ENCODE measurements at regions not wholly inside any gene's neighbourhood (a gene's known extent, or its start where the extent isn't known, plus 50 kb on each side); places are given as distances from the start of the nearest gene placed in this dataset.

DNA sequence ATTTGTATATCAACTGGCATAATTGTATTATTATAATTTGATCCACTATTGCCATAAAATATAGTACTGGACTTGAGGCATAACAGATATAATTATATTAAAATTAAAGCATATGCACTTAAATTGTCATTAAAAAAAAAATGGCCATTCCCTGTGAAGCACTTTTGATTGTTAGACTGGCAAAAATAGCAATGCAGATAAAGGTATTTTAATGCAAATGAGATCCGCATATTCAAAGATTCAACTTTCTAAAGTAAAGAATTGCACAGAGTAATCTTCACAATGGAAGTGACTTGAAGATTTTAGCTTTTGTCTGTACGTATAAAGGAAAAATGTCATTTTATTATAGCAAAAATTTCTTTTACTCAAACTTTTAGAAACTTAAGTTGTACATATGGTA is 871.8 kb upstream of the PABPC4L start:
- no peak overlapping the region for H3K4me3 ChIP-seq (ENCODE audit: insufficient read depth, low read length, poor library complexity, severe bottlenecking)
- H3K9me2 ChIP-seq (replicated peaks; ENCODE audit: insufficient read depth, low read length), result no peaks in the 10 kb centered on the region
- no peaks in the 10 kb centered on the region for H4K20me1 ChIP-seq (ENCODE audit: low read depth, low read length)
- H3K4me2 ChIP-seq (ENCODE audit: low read depth, low read length, poor library complexity, severe bottlenecking), result no peak overlapping the region
- H3K79me2 ChIP-seq (ENCODE audit: insufficient read depth, low read length), result no peaks in the 10 kb centered on the region
- no peak overlapping the region for H3K27ac ChIP-seq (ENCODE audit: low read depth, low read length)
- H2AFZ ChIP-seq (ENCODE audit: low read depth, low read length, severe bottlenecking), result no peak overlapping the region
- no peaks in the 10 kb centered on the region for H3F3A ChIP-seq (ENCODE audit: insufficient read depth)
- no peaks in the 10 kb centered on the region for H3K9me3 ChIP-seq (ENCODE audit: insufficient read depth, low read length)
- no peaks in the 10 kb centered on the region for H3K36me3 ChIP-seq (ENCODE audit: low read length)
- TF ChIP-seq, protein P1, sequence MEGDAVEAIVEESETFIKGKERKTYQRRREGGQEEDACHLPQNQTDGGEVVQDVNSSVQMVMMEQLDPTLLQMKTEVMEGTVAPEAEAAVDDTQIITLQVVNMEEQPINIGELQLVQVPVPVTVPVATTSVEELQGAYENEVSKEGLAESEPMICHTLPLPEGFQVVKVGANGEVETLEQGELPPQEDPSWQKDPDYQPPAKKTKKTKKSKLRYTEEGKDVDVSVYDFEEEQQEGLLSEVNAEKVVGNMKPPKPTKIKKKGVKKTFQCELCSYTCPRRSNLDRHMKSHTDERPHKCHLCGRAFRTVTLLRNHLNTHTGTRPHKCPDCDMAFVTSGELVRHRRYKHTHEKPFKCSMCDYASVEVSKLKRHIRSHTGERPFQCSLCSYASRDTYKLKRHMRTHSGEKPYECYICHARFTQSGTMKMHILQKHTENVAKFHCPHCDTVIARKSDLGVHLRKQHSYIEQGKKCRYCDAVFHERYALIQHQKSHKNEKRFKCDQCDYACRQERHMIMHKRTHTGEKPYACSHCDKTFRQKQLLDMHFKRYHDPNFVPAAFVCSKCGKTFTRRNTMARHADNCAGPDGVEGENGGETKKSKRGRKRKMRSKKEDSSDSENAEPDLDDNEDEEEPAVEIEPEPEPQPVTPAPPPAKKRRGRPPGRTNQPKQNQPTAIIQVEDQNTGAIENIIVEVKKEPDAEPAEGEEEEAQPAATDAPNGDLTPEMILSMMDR (IDR thresholded peaks at IDR 0.05; ENCODE audit: insufficient read depth, low read length, poor library complexity, severe bottlenecking), result no peak
- H3K27me3 ChIP-seq (ENCODE audit: low read length), result no peaks in the 10 kb centered on the region
- no peak overlapping the region for H3K9ac ChIP-seq (ENCODE audit: low read length)

DNA sequence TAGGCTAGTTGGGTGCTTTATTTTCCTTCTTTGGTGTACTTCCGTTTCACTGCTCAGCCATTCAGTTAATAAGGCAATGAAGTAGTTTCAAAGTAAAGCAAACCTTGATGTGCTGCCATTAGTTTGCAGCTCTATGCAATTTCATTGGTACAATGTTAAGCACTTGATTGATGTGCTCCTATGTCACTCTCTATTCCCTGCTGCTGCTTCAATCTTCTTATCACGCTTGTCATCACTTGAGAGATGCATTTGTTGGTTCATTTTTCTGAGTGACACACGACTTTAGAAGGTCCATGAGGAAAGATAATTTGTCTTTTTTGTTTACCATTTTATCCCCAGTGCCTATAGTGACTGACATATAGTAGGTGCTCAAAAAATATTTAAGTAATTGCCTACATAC is 871.0 kb upstream of the PABPC4L start:
- no peaks in the 10 kb centered on the region for H3K36me3 ChIP-seq (ENCODE audit: low read length)
- H3K9me2 ChIP-seq (replicated peaks; ENCODE audit: insufficient read depth, low read length), result no peaks in the 10 kb centered on the region
- no peaks in the 10 kb centered on the region for H3F3A ChIP-seq (ENCODE audit: insufficient read depth)
- no peaks in the 10 kb centered on the region for H3K27me3 ChIP-seq (ENCODE audit: low read length)
- H3K9me3 ChIP-seq (ENCODE audit: insufficient read depth, low read length), result no peaks in the 10 kb centered on the region
- no peak overlapping the region for H3K9ac ChIP-seq (ENCODE audit: low read length)
- TF ChIP-seq, protein P1 (IDR thresholded peaks at IDR 0.05; ENCODE audit: insufficient read depth, low read length, poor library complexity, severe bottlenecking), result no peak
- TF ChIP-seq EZH2phosphoT487 (conservative IDR thresholded peaks at IDR 0.05; ENCODE audit: low read length), result no peak
- no peak overlapping the region for H3K4me2 ChIP-seq (ENCODE audit: low read depth, low read length, poor library complexity, severe bottlenecking)
- no peak overlapping the region for H3K27ac ChIP-seq (ENCODE audit: low read depth, low read length)
- no peaks in the 10 kb centered on the region for H3K79me2 ChIP-seq (ENCODE audit: insufficient read depth, low read length)
- no peaks in the 10 kb centered on the region for H4K20me1 ChIP-seq (ENCODE audit: low read depth, low read length)
- H2AFZ ChIP-seq (ENCODE audit: low read depth, low read length, severe bottlenecking), result no peak overlapping the region
- H3K4me3 ChIP-seq (ENCODE audit: insufficient read depth, low read length, poor library complexity, severe bottlenecking), result no peak overlapping the region

DNA sequence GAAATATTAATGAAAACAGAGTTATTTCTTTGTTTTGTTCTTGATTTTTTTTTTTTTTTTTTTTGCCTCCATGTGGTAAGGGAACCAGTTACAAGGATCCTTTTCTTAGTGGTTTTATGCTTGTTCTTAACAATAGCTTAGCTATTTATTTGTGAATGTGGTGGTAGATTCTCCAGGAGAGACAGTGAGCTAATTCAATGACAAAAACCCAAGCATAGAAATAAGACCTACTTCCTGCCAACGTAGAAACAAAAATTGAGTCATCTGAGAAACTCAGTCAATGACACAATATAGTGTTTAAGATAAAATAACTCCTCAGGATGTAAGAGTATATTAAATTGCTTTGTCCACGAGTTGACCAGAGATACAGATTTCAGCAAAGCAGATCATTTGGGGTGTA is 863.8 kb upstream of the PABPC4L start:
- H3K4me2 ChIP-seq (ENCODE audit: low read depth, low read length, poor library complexity, severe bottlenecking), result no peak overlapping the region
- no peaks in the 10 kb centered on the region for H3K27me3 ChIP-seq (ENCODE audit: low read length)
- no peak overlapping the region for H3K4me3 ChIP-seq (ENCODE audit: insufficient read depth, low read length, poor library complexity, severe bottlenecking)
- no peak overlapping the region for H3K27ac ChIP-seq (ENCODE audit: low read depth, low read length)
- no peaks in the 10 kb centered on the region for H3F3A ChIP-seq (ENCODE audit: insufficient read depth)
- no peak overlapping the region for H2AFZ ChIP-seq (ENCODE audit: low read depth, low read length, severe bottlenecking)
- H3K9ac ChIP-seq (ENCODE audit: low read length), result no peak overlapping the region
- TF ChIP-seq, protein P1 (IDR thresholded peaks at IDR 0.05; ENCODE audit: insufficient read depth, low read length, poor library complexity, severe bottlenecking), result no peak
- no peak for TF ChIP-seq EZH2phosphoT487 (conservative IDR thresholded peaks at IDR 0.05; ENCODE audit: low read length)
- no peaks in the 10 kb centered on the region for H3K36me3 ChIP-seq (ENCODE audit: low read length)
- no peaks in the 10 kb centered on the region for H3K9me3 ChIP-seq (ENCODE audit: insufficient read depth, low read length)
- no peaks in the 10 kb centered on the region for H3K9me2 ChIP-seq (replicated peaks; ENCODE audit: insufficient read depth, low read length)
- H3K79me2 ChIP-seq (ENCODE audit: insufficient read depth, low read length), result no peaks in the 10 kb centered on the region
- H4K20me1 ChIP-seq (ENCODE audit: low read depth, low read length), result no peaks in the 10 kb centered on the region

All from SU-DHL-6 (cell line).